H9 (cell line): ENCODE measurements at regions not wholly inside any gene's neighbourhood (a gene's known extent, or its start where the extent isn't known, plus 50 kb on each side); places are given as distances from the start of the nearest gene placed in this dataset.

Source experiments
- DNase-seq: peaks from one replicate; pipeline ENCODE4 v3.0.0-alpha.2; 2017
- H2AFZ ChIP-seq: one replicate; pipeline ENCODE4 v1.6.1; 2013; ENCODE audit warnings: mild to moderate bottlenecking, low read length, control low read depth, moderate library complexity
- H2AK5ac ChIP-seq: 2 replicates; pipeline ENCODE4 v1.6.1; 2013; ENCODE audit warnings: low read length, control low read depth, mixed read lengths; ENCODE audit not compliant: insufficient read length
- H2BK120ac ChIP-seq: one replicate; pipeline ENCODE4 v1.6.1; 2013; ENCODE audit warnings: low read depth, mild to moderate bottlenecking, low read length, control low read depth, inconsistent platforms; ENCODE audit not compliant: poor library complexity, severe bottlenecking
- H2BK12ac ChIP-seq: 2 replicates; pipeline ENCODE4 v1.6.1; 2013; ENCODE audit warnings: low read length, control low read depth, mixed read lengths, low read depth; ENCODE audit not compliant: insufficient read length
- H2BK15ac ChIP-seq: 2 replicates; pipeline ENCODE4 v1.6.1; 2013; ENCODE audit warnings: low read depth, low read length, control low read depth
- H2BK20ac ChIP-seq: one replicate; pipeline ENCODE4 v1.6.1; 2013; ENCODE audit warnings: low read depth, mild to moderate bottlenecking, low read length, control low read depth, inconsistent platforms; ENCODE audit not compliant: poor library complexity, severe bottlenecking
- H2BK5ac ChIP-seq: 2 replicates; pipeline ENCODE4 v1.6.1; 2013; ENCODE audit warnings: low read length, control low read depth, mixed read lengths; ENCODE audit not compliant: insufficient read length
- H3K14ac ChIP-seq: 2 replicates; pipeline ENCODE4 v1.6.1; 2013; ENCODE audit warnings: low read length, control low read depth; ENCODE audit not compliant: insufficient read depth
- H3K18ac ChIP-seq: 2 replicates; pipeline ENCODE4 v1.6.1; 2013; ENCODE audit warnings: low read depth, mild to moderate bottlenecking, mixed read lengths, low read length, control low read depth; ENCODE audit not compliant: insufficient read length
- H3K23ac ChIP-seq: 2 replicates; pipeline ENCODE4 v1.6.1; 2013; ENCODE audit warnings: low read length, control low read depth, mixed read lengths, low read depth; ENCODE audit not compliant: insufficient read length
- H3K23me2 ChIP-seq: 2 replicates; pipeline ENCODE4 v1.6.1; 2013; ENCODE audit warnings: low read depth, mild to moderate bottlenecking, mixed read lengths, low read length, control low read depth; ENCODE audit not compliant: insufficient read length, poor library complexity, severe bottlenecking
- H3K27ac ChIP-seq: 2 replicates; pipeline ENCODE4 v1.5.1; 2013; ENCODE audit warnings: low read length, control low read depth, mixed read lengths, low read depth; ENCODE audit not compliant: insufficient read length
- H3K27me3 ChIP-seq: 2 replicates; pipeline ENCODE4 v1.6.1; 2013; ENCODE audit warnings: low read length, control low read depth, inconsistent platforms; ENCODE audit not compliant: insufficient read depth
- H3K4ac ChIP-seq: 2 replicates; pipeline ENCODE4 v1.6.1; 2013; ENCODE audit warnings: low read depth, mild to moderate bottlenecking, control low read depth, inconsistent platforms, low read length, moderate library complexity
- H3K4me1 ChIP-seq: 2 replicates; pipeline ENCODE4 v1.6.1; 2013; ENCODE audit warnings: low read length, control low read depth, inconsistent platforms; ENCODE audit not compliant: insufficient read depth
- H3K4me2 ChIP-seq: 2 replicates; pipeline ENCODE4 v1.6.1; 2013; ENCODE audit warnings: low read length, control low read depth, mixed read lengths; ENCODE audit not compliant: insufficient read length, insufficient read depth
- H3K56ac ChIP-seq: 2 replicates; pipeline ENCODE4 v1.6.1; 2013; ENCODE audit warnings: low read depth, mild to moderate bottlenecking, mixed read lengths, low read length, control low read depth; ENCODE audit not compliant: insufficient read length
- H3K79me1 ChIP-seq: 2 replicates; pipeline ENCODE4 v1.6.1; 2013; ENCODE audit warnings: low read depth, mild to moderate bottlenecking, moderate library complexity, low read length, control low read depth, inconsistent platforms; ENCODE audit not compliant: insufficient read depth, poor library complexity, severe bottlenecking
- H3K79me2 ChIP-seq: 2 replicates; pipeline ENCODE4 v1.6.1; 2013; ENCODE audit warnings: low read length, control low read depth, inconsistent platforms; ENCODE audit not compliant: insufficient read depth
- H3K9ac ChIP-seq: 2 replicates; pipeline ENCODE4 v1.6.1; 2013; ENCODE audit warnings: low read length, control low read depth, mixed read lengths; ENCODE audit not compliant: insufficient read length; ENCODE audit errors: extremely low read depth
- H3K9me3 ChIP-seq: one replicate; pipeline ENCODE4 v1.6.1; 2013; ENCODE audit warnings: low read depth, low read length, inconsistent platforms; ENCODE audit not compliant: control insufficient read depth
- H3T11ph ChIP-seq: one replicate; pipeline ENCODE4 v1.6.1; 2013; ENCODE audit warnings: mild to moderate bottlenecking, low read length, control low read depth, inconsistent platforms
- H4K20me1 ChIP-seq: one replicate; pipeline ENCODE4 v1.6.1; 2013; ENCODE audit not compliant: control insufficient read depth, insufficient read length, insufficient read depth
- H4K5ac ChIP-seq: 2 replicates; pipeline ENCODE4 v1.6.1; 2013; ENCODE audit warnings: low read depth, mild to moderate bottlenecking, mixed read lengths, low read length, control low read depth; ENCODE audit not compliant: insufficient read length
- H4K8ac ChIP-seq: replicated peaks from 2 replicates; pipeline ENCODE4 v1.6.1; 2013; ENCODE audit warnings: low read length, control low read depth, mixed read lengths, low read depth; ENCODE audit not compliant: insufficient read length
- H4K91ac ChIP-seq: 2 replicates; pipeline ENCODE4 v1.6.1; 2013; ENCODE audit warnings: low read depth, mild to moderate bottlenecking, moderate library complexity, mixed read lengths, low read length, control low read depth; ENCODE audit not compliant: insufficient read length
- H3K27ac Mint-ChIP-seq, 3 experiments: 2 replicates in 2 of 3; 3 replicates in 1 of 3; pipeline ENCODE4 v1.8.0; 2020 to 2021; ENCODE audit warnings: mixed read lengths in 3 of 3, mild to moderate bottlenecking in 1 of 3, moderate library complexity in 1 of 3
- H3K27me3 Mint-ChIP-seq: 2 replicates; pipeline ENCODE4 v1.8.0; 2021; ENCODE audit warnings: low read depth, mild to moderate bottlenecking, moderate library complexity, mixed read lengths
- H3K36me3 Mint-ChIP-seq, 3 experiments: 2 replicates in 2 of 3; 3 replicates in 1 of 3; pipeline ENCODE4 v1.8.0; 2020 to 2021; ENCODE audit warnings: low read depth in 3 of 3, mixed read lengths in 3 of 3; ENCODE audit not compliant: insufficient read depth in 1 of 3
- H3K4me1 Mint-ChIP-seq, 2 experiments: 2 replicates each; pipeline ENCODE4 v1.8.0; 2020; ENCODE audit warnings: mixed read lengths in 2 of 2
- H3K4me3 Mint-ChIP-seq, 2 experiments: 2 replicates in 1 of 2; 3 replicates in 1 of 2; pipeline ENCODE4 v1.8.0; 2020 to 2021; ENCODE audit warnings: mild to moderate bottlenecking in 2 of 2, mixed read lengths in 2 of 2, moderate library complexity in 1 of 2
- H3K9me3 Mint-ChIP-seq, 2 experiments: 2 replicates in 1 of 2; 3 replicates in 1 of 2; pipeline ENCODE4 v1.8.0; 2020; ENCODE audit warnings: mild to moderate bottlenecking in 2 of 2, mixed read lengths in 2 of 2, moderate library complexity in 1 of 2
- CTCF ChIP-seq: fragments of 200-600 bp; sonication (generic); conservative IDR thresholded peaks from 3 replicates; pipeline ENCODE4 v1.8.0; 2021; ENCODE audit warnings: antibody characterized with exemption, mild to moderate bottlenecking
- WGBS: extraction: QIAGEN DNeasy Blood & Tissue Kit; methylation state at CpG from one replicate; pipeline ENCODE4 v1.1.7; 2013; ENCODE audit warnings: missing lambda C conversion rate, low lambda C conversion rate, mixed read lengths; ENCODE audit not compliant: insufficient read length; ENCODE audit errors: extremely low coverage; 5-methylcytosine and 5-hydroxymethylcytosine counted together

- no peaks in the 10 kb centered on the region for H3K4me1 ChIP-seq
- WGBS, result no CpG with 5 or more reads among the region's 2 CpGs
These were observed 806.2 kb downstream of the MTRR start for GRCh38 chr5:8675182-8675581.

More at GRCh38 chr5:8675182-8675581, 806.2 kb downstream of the MTRR start:
- Histone ChIP-seq H3K79me2 (no peaks in the 10 kb centered on the region), H3K14ac (no peak overlapping the region), H3K9me3 (no peaks in the 10 kb centered on the region), H3K23ac (no peak overlapping the region), H2BK5ac (no peak overlapping the region), H2AK5ac (no peak overlapping the region), H3K79me1 (no peaks in the 10 kb centered on the region), H3K9ac (no peak overlapping the region), H4K91ac (no peak overlapping the region), H2BK15ac (no peak overlapping the region), H2AFZ (no peak overlapping the region), H4K8ac (no peak overlapping the region), H3K4me2 (no peak overlapping the region), H2BK12ac (no peak overlapping the region), H2BK120ac (no peak overlapping the region), H3K18ac (no peak overlapping the region), H3K4ac (no peak overlapping the region), H4K5ac (no peak overlapping the region), H3K23me2 (no peaks in the 10 kb centered on the region), H3K56ac (no peak overlapping the region), H2BK20ac (no peak overlapping the region), H3K27me3 (no peaks in the 10 kb centered on the region), H3K27ac (no peak overlapping the region), H3T11ph (no peak overlapping the region), H4K20me1 (no peaks in the 10 kb centered on the region)
- Mint-ChIP-seq H3K36me3 (0 out of 7 replicates have a peak, but pooled peaks cover 0 to 1% (median 0%) of the 10 kb centered on the region in 3 experiments), H3K4me1 (peaks cover 4% of the 10 kb centered on the region in 2 experiments; a peak in 3 of 4 replicates), H3K4me3 (no peak overlapping the region), H3K27me3 (no peaks in the 10 kb centered on the region), H3K9me3 (no peaks in the 10 kb centered on the region; a peak in 1 of 5 replicates), H3K27ac (no peak overlapping the region)
- no peak for DNase-seq
- TF ChIP-seq CTCF, result no peak
